HG03097 (cell line): ENCODE measurements at regions not wholly inside any gene's neighbourhood (a gene's known extent, or its start where the extent isn't known, plus 50 kb on each side); places are given as distances from the start of the nearest gene placed in this dataset.
"Not testable (repeated sequence)": the region's sequence is repeated elsewhere in the genome, so short reads cannot be mapped to it uniquely, and the experiment has no call there.

Source experiments
- ATAC-seq: cut with Tn5 transposase; IDR thresholded peaks from one replicate; pipeline ENCODE4 v1.9.1; 2021; ENCODE audit not compliant: unreplicated experiment, low FRiP score

GRCh38 chr4:124846306-124846705, 133.8 kb upstream of the ANKRD50 start:
- no peak for ATAC-seq

GRCh38 chr4:124839786-124840390, 127.4 kb upstream of the ANKRD50 start:
- no peak for ATAC-seq

GRCh38 chr4:124833831-124834505, 121.4 kb upstream of the ANKRD50 start:
- ATAC-seq, result no peak

DNA sequence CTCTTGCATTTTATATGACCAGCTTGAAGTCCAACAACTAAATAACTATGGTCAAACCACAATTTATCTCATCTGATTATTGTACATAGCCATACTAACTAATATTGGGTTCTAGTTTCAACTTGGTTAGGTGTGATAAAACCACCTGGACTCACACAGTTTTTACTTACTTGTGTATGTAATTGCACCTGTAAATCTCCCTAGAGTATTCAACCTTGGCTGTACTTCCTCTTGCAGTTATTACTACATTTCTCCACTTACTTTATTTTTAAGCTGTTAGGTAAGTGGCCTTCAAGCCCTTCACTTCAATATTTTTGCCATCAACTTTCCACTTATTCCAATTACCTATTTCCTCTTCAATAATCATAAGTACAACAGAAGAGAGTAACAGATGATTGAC, 115.8 kb upstream of the ANKRD50 start:
- ATAC-seq, result no peak

DNA sequence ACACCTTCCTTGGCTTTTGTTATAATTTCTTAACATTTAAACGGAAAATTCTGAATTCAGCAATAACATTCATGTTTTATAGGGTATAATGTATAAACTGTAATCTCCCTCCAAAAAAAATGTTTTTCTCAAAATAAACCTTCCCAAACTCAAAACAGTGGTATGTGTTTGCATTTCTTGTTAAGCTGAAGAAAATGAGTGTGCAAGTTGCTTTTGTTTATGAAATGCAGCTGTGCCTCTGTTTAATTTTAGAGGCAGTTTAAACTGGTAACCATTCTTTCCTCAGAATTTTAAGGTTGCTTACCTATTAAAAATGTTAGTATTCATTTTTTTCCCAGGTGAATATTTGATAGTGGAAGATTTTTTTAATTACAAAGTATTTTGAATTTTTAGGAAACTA, 105.0 kb upstream of the ANKRD50 start:
- no peak for ATAC-seq

DNA sequence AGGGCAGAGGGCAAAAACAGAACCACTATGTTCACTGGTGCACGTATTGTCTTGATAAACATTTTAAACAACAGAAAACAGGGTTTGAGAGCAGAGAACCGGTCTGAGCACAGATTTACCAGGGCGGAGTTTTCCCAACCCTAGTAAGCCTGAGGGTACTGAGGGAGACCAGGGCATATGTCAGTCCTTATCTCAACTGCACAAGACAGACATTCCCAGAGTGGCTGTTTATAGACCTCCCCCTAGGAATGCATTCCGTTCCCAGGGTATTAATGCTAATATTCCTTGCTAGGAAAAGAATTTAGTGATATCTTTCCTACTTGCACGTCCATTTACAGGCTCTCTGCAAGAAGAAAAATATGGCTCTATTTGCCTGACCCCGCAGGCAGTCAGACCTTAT, 99.7 kb upstream of the ANKRD50 start:
- not testable (repeated sequence) for ATAC-seq

- no peak for ATAC-seq
Measured at GRCh38 chr4:124810827-124811226, 98.3 kb upstream of the ANKRD50 start.

DNA sequence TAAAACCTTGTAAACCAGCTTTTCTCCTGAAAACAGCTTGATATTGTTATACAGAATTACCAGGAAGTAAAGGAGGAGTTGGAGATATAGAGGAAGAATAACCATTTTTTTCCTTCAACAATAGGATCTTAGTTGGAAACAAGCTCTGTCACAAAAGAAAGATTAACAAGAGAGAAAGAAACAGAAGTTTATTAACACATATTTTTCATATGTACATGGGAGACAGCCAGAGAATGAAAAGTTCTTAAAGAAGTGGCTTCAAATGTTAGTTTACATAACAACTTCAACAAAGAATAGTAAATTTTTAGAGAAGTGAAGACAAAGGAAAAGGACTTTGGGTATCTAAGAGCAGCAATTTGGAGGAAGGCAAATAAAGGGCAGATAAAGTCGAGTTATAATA, 94.9 kb upstream of the ANKRD50 start:
- ATAC-seq, result no peak

DNA sequence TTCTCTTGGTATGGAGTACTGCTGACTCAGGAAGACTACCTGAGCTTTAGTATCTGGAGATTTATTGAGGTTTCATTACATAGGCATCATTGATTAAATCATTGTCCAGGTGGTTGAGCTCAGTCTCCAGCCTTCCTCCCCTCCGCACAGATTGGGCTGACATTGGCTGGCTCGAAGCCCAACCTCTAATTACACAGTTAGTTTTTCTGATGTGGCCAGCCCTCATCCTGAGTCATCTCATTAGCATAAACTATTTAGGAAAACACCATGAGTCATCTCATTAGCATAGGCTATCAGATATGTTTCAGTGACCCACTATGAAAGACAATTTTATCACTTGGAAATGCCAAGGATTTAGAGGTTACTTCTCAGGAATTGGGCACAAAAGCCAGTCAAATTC, 93.9 kb upstream of the ANKRD50 start:
- no peak for ATAC-seq

DNA sequence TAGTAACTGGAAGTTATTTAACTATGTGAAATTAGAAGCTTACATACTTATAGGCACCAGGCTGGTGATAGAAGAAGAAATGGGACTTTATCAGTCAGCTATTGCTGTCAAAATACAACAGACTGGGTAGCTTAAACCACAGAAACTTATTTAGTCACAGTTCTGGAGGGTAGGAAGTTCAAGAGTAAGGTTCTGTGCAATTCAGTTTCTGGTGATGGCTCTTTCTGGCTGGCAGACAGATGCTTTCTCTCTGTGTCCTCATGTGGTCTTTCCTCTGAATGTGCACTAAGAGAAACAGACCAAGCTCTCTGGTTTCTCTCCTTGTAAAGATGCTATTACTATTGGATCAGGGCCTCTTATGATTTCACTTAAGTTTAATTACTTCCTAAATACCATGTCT, 92.1 kb upstream of the ANKRD50 start:
- ATAC-seq, result peak; percentile 99

- ATAC-seq, result peak; percentile 14
Measured at GRCh38 chr4:124804041-124804440, 91.5 kb upstream of the ANKRD50 start.

- peak; percentile 66 for ATAC-seq
Measured at GRCh38 chr4:124803641-124804040, 91.1 kb upstream of the ANKRD50 start.

DNA sequence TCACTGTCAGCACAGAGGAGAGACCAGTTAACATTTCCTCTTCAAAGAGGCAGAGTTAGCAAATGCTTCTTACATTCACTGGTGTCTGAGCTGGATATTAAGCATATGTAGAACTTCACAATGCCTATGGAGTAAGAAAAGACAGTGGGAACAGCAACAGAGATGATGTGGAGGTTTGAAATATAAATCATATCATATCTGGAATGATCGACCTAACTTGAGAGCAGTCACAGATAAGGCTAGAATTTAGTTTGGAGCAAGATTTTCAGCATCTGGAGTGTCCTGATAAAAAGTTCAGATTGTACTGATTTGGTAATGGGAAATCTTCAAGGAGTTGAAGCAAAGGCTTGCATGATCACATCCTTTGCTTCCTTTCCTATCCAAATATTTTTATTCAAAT, 90.5 kb upstream of the ANKRD50 start:
- ATAC-seq, result no peak

GRCh38 chr4:124797223-124797622, 84.7 kb upstream of the ANKRD50 start:
- no peak for ATAC-seq

GRCh38 chr4:124790471-124790870, 77.9 kb upstream of the ANKRD50 start:
- no peak for ATAC-seq

DNA sequence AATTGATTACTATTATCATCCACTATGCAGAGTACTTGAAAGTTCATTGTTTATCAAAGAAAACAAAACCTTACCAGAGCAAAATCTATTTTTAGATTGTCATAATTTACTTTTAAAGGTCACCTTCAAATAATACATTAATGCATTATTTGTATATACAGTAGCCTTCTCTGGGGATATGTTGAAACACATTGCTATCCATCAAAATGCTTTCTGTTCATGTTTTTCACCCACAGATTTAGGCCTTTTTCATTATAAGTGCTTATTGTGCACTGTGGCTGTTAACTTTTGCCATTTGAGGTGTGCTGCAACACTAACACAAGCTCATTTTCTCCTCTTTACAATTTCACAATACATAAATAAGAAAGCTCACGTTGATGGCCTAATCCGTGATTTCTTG, 74.1 kb upstream of the ANKRD50 start:
- ATAC-seq, result no peak

DNA sequence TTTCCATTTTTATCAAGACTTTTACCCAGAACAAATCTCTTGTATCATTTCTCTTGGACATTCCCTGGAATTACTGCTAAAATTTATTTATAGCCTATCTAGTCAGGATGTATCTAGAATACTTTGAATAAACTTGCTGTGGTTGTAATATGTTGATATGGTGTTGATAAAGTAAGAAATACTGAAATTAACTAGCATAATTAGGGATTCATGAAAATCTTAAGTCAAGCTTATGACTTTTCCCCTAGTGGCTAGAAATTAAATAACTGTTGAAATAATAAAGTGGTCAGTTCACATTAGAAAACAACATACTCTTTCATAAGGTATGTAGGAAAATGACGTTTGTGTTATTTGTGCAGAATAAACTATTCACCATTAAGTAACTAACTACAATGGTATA, 73.1 kb upstream of the ANKRD50 start:
- ATAC-seq, result no peak

DNA sequence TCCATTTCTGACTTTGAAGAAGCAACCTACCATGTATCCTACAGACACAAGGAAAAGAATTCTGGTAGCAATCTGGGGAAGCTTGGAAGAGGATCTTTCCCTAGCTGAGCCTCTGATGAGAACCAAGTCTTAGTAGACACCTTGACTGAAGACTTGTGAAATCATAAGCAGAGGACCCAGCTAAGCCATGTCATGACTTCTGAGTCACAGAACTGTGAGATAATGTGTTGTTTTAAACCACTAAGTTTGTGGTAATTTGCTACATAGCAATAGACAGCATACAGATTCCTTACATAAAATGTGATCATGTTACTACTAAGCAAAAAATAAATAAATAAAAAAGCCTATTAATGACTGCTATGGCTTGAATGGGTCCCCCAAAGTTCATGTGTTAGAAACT, 71.3 kb upstream of the ANKRD50 start:
- ATAC-seq, result no peak

DNA sequence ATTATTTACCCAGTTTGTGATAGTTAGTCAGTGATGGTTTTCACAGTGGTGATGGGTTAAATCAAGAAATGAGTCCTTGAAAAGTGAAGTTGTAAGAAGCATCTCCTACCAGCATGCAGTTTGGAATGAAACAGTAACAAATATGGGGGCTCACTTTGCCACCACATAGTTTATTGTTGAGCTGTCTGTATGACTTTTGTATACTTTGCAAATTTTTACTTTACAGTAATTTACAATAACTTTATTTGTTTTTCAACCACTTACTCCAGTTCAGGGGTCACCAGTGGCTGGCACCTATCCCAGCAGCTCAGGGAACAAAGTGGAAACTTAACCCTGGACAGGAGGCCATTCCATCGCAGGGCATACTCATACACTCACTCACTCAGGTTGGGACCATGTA, 64.5 kb upstream of the ANKRD50 start:
- no peak for ATAC-seq

- ATAC-seq, result no peak
Measured at GRCh38 chr4:124768596-124769365, 56.2 kb upstream of the ANKRD50 start.

- no peak for ATAC-seq
Measured at GRCh38 chr4:124762956-124763355, 50.4 kb upstream of the ANKRD50 start.
